ENCODE measurements at regions not wholly inside any gene's neighbourhood (a gene's known extent, or its start where the extent isn't known, plus 50 kb on each side); places are given as distances from the start of the nearest gene placed in this dataset.

GRCh38 chr1:48057249-48057648 lies 60.1 kb upstream of the TRABD2B start:
- Mint-ChIP-seq H3K4me1 (peaks cover 50% of the 10 kb centered on the region), H3K9me3 (no peaks in the 10 kb centered on the region), H3K4me3 (no peak overlapping the region), H3K36me3 (ENCODE audit: low read depth) (no peaks in the 10 kb centered on the region), H3K27me3 (ENCODE audit: low read depth, poor library complexity) (peaks cover 49% of the 10 kb centered on the region), H3K27ac (no peak overlapping the region)
- DNase-seq, result no peak
- TF ChIP-seq, protein P1, sequence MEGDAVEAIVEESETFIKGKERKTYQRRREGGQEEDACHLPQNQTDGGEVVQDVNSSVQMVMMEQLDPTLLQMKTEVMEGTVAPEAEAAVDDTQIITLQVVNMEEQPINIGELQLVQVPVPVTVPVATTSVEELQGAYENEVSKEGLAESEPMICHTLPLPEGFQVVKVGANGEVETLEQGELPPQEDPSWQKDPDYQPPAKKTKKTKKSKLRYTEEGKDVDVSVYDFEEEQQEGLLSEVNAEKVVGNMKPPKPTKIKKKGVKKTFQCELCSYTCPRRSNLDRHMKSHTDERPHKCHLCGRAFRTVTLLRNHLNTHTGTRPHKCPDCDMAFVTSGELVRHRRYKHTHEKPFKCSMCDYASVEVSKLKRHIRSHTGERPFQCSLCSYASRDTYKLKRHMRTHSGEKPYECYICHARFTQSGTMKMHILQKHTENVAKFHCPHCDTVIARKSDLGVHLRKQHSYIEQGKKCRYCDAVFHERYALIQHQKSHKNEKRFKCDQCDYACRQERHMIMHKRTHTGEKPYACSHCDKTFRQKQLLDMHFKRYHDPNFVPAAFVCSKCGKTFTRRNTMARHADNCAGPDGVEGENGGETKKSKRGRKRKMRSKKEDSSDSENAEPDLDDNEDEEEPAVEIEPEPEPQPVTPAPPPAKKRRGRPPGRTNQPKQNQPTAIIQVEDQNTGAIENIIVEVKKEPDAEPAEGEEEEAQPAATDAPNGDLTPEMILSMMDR (IDR thresholded peaks at IDR 0.05), result no peak

DNA sequence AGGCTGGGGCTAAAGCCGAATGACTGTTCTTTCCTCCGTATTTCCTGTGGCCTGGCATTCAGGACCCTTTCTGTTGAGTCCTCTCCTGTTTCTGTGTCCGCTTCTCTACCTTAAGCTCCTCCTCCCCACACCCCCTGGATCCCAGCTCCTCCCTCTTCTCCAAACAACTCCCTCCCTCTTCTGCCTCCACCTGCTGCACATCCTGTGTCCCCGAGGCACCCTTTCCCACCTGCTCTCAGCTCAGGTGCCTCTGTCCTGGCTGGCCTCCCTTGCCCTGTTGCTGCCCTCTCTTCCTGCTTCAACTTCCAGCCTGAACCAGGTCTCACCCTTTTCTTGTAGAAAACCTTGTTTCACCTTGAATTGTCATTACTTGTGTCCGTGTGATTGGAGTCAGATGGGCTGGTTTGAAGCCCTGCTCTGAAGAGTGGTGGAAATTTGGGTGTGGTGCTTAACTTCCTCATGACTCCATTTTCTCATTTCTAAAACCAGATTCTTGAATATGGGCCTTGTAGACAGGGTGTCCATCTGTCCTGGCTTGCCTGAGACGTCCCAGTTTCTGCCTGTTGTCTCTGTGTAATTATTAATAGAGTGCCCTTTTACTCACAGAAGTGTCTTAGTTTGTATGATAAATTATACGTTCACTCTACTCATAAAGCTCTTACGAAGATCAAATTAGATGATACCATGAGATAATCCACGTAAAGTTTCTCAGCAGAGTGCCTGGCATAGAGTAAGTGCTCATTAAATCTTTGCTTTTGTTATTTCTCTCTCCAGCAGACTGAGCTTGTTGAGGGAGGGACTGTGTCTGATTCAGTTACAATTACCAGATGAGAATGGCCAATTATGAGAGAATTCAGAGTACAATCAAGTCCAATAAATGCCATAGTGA lies 58.9 kb upstream of the TRABD2B start:
- no peak overlapping the region for H3K4me3 Mint-ChIP-seq
- H3K9me3 Mint-ChIP-seq, result no peaks in the 10 kb centered on the region
- TF ChIP-seq, protein P1 (IDR thresholded peaks at IDR 0.05), result no peak
- no peak for DNase-seq
- H3K36me3 Mint-ChIP-seq (ENCODE audit: low read depth), result no peaks in the 10 kb centered on the region
- H3K27ac Mint-ChIP-seq, result no peak overlapping the region
- H3K27me3 Mint-ChIP-seq (ENCODE audit: low read depth, poor library complexity), result peaks cover 48% of the 10 kb centered on the region
- H3K4me1 Mint-ChIP-seq, result peaks cover 50% of the 10 kb centered on the region

GRCh38 chr1:48054232-48054631 lies 57.0 kb upstream of the TRABD2B start:
- Mint-ChIP-seq H3K36me3 (ENCODE audit: low read depth) (no peaks in the 10 kb centered on the region), H3K9me3 (no peaks in the 10 kb centered on the region), H3K4me1 (peaks cover 67% of the 10 kb centered on the region), H3K27me3 (ENCODE audit: low read depth, poor library complexity) (peaks cover 42% of the 10 kb centered on the region), H3K4me3 (no peak overlapping the region), H3K27ac (no peak overlapping the region)
- TF ChIP-seq, protein P1 (IDR thresholded peaks at IDR 0.05), result no peak
- DNase-seq, result no peak

DNA sequence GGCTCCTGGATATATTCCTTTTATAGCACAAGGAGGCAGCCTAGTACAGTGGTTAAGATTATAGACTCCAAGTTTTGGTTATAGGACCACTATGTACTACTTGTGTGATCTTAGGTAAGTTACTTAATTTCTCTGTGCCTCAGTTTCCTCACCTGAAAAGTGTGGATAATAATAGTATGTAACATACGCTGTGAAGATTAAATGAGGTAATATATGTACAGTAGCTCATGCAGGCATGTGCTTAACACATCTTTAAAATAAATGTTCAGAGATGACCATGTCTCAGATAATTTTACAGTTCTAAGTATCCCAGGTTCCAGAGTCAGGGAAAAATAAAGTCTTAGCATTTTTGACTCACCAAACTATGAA lies 55.7 kb upstream of the TRABD2B start:
- Mint-ChIP-seq H3K4me3 (no peak overlapping the region), H3K4me1 (peaks cover 79% of the 10 kb centered on the region), H3K27me3 (ENCODE audit: low read depth, poor library complexity) (peaks cover 42% of the 10 kb centered on the region), H3K9me3 (no peaks in the 10 kb centered on the region), H3K27ac (no peak overlapping the region), H3K36me3 (ENCODE audit: low read depth) (no peaks in the 10 kb centered on the region)
- DNase-seq, result no peak
- TF ChIP-seq, protein P1 (IDR thresholded peaks at IDR 0.05), result no peak

DNA sequence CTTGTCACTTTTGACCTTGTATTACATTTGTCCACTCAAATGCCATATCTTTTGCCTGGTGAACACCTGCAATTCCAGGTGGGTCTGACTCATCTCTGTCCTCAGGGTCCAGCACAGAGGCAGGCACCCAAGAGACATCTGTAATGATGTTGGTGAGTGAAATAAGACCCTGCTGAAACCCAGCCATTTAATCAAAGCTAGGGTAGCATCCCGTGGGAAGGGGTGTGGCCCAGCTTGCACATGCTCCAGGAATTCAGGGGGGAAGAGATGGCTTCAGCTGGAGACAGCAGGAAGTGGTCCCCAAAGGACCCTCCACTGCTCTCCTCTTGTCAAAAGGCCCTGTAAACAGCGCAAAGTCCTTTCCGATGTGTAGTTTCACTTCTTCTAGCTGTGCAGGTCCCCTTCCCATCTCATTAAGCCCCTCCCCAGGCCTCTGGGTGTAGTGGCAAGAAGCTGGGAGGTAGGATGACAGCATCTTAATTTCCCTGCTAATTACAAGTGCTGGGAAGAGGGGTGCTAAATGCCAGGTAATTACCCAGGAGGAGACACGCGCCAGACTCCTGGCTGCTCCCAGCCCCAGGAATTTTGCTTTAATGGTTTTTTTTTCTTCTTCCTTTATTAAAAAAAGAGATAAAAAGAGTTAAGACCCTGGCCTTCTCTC lies 54.4 kb upstream of the TRABD2B start:
- peaks cover 86% of the 10 kb centered on the region for H3K4me1 Mint-ChIP-seq
- no peaks in the 10 kb centered on the region for H3K9me3 Mint-ChIP-seq
- no peak overlapping the region for H3K4me3 Mint-ChIP-seq
- no peak for DNase-seq
- no peaks in the 10 kb centered on the region for H3K36me3 Mint-ChIP-seq (ENCODE audit: low read depth)
- no peak overlapping the region for H3K27ac Mint-ChIP-seq
- TF ChIP-seq, protein P1 (IDR thresholded peaks at IDR 0.05), result no peak
- H3K27me3 Mint-ChIP-seq (ENCODE audit: low read depth, poor library complexity), result peaks cover 35% of the 10 kb centered on the region

All from nephron progenitor cell (in vitro differentiated cells).